ENCODE measurements at regions not wholly inside any gene's neighbourhood (a gene's known extent, or its start where the extent isn't known, plus 50 kb on each side); places are given as distances from the start of the nearest gene placed in this dataset.

- DNase-seq (ENCODE audit: low spot score): no peak
These were observed 56.7 kb upstream of the GUCA2B start for GRCh38 chr1:42096554-42096953.

- DNase-seq (ENCODE audit: low spot score): no peak
These were observed 64.0 kb upstream of the GUCA2B start for GRCh38 chr1:42089246-42089645.

GRCh38 chr1:42086146-42086545 is 67.1 kb upstream of the GUCA2B start:
- DNase-seq (ENCODE audit: low spot score): no peak

GRCh38 chr1:42085596-42085995 is 67.6 kb upstream of the GUCA2B start:
- no peak for DNase-seq (ENCODE audit: low spot score)

GRCh38 chr1:42081475-42081874 is 71.7 kb upstream of the GUCA2B start:
- DNase-seq (ENCODE audit: low spot score): no peak

GRCh38 chr1:42075179-42075578 is 78.0 kb upstream of the GUCA2B start:
- no peak for DNase-seq (ENCODE audit: low spot score)

- DNase-seq (ENCODE audit: low spot score): no peak
These were observed 82.2 kb upstream of the GUCA2B start for GRCh38 chr1:42070996-42071395.

GRCh38 chr1:42057800-42058199 is 95.4 kb upstream of the GUCA2B start:
- DNase-seq (ENCODE audit: low spot score): no peak

GRCh38 chr1:42056460-42056859 is 96.8 kb upstream of the GUCA2B start:
- no peak for DNase-seq (ENCODE audit: low spot score)

GRCh38 chr1:42055061-42055460 is 98.1 kb upstream of the GUCA2B start:
- no peak for DNase-seq (ENCODE audit: low spot score)

GRCh38 chr1:42052072-42052699 is 101.0 kb upstream of the GUCA2B start:
- DNase-seq (ENCODE audit: low spot score): no peak

- no peak for DNase-seq (ENCODE audit: low spot score)
These were observed 105.7 kb upstream of the GUCA2B start for GRCh38 chr1:42047508-42047880.

GRCh38 chr1:42046761-42047507 is 106.3 kb upstream of the GUCA2B start:
- DNase-seq (ENCODE audit: low spot score): no peak

- no peak for DNase-seq (ENCODE audit: low spot score)
These were observed 108.9 kb upstream of the GUCA2B start for GRCh38 chr1:42044346-42044745.

GRCh38 chr1:42043811-42044210 is 109.4 kb upstream of the GUCA2B start:
- DNase-seq (ENCODE audit: low spot score): no peak

GRCh38 chr1:42043182-42043581 is 110.0 kb upstream of the GUCA2B start:
- DNase-seq (ENCODE audit: low spot score): no peak

- no peak for DNase-seq (ENCODE audit: low spot score)
These were observed 112.2 kb upstream of the GUCA2B start for GRCh38 chr1:42041031-42041430.

GRCh38 chr1:42040159-42040558 is 113.1 kb upstream of the GUCA2B start:
- no peak for DNase-seq (ENCODE audit: low spot score)

GRCh38 chr1:42038261-42038660 is 114.9 kb upstream of the GUCA2B start:
- no peak for DNase-seq (ENCODE audit: low spot score)

- no peak for DNase-seq (ENCODE audit: low spot score)
These were observed 115.6 kb upstream of the GUCA2B start for GRCh38 chr1:42037586-42037985.

GRCh38 chr1:42037161-42037560 is 116.0 kb upstream of the GUCA2B start:
- DNase-seq (ENCODE audit: low spot score): no peak

GRCh38 chr1:42035830-42036604 is 117.2 kb upstream of the GUCA2B start:
- DNase-seq (ENCODE audit: low spot score): peak; percentile 69

- DNase-seq (ENCODE audit: low spot score): no peak
These were observed 116.6 kb upstream of the HIVEP3 start for GRCh38 chr1:42035205-42035829.
